Right lobe of liver (tissue), 4 donors: ENCODE measurements at regions not wholly inside any gene's neighbourhood (a gene's known extent, or its start where the extent isn't known, plus 50 kb on each side); places are given as distances from the start of the nearest gene placed in this dataset.

Source experiments
- POLR2A ChIP-seq: fragments of 450-650 bp; IDR thresholded peaks from one replicate; pipeline ENCODE4 v1.6.1; 2017; ENCODE audit warnings: antibody characterized with exemption, mild to moderate bottlenecking
- TF ChIP-seq, protein P1 (sequence below), 4 donors: fragments of 200-600 bp in 3 of 4; fragments of 450-650 bp in 1 of 4; IDR thresholded peaks; one replicate each; pipeline versions ENCODE4 v1.5.1 to v1.8.0; 2016 to 2022; ENCODE audit warnings: antibody characterized with exemption in 4 of 4, mild to moderate bottlenecking in 2 of 4
- donor health status: DM: no; HTN: no; CAD: no.
- donor health status: DM: no; HTN: no; CAD: no.
- donor health status: DM: no; HTN: yes; CAD: no.

DNA sequence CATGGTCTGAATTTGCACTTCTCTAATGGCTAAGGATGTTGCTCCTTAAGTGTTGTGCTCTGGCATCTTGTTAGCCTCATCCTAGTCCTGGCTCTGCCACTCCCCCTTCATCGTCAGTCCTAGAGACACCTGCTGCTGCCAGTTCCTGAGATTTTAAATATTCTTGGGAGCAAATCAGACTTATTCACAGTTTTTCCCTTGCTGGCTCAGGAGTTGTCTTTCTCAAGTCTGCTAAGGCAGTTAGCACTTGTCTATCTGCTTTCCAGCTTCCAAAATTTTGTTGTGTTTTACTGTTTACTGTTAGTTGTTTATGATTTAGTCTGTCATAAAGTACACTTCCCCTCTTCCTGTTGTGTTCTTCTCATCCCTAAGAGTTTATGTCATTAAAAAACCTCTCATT is 201.0 kb downstream of the KIF26A start:
- TF ChIP-seq, protein P1, sequence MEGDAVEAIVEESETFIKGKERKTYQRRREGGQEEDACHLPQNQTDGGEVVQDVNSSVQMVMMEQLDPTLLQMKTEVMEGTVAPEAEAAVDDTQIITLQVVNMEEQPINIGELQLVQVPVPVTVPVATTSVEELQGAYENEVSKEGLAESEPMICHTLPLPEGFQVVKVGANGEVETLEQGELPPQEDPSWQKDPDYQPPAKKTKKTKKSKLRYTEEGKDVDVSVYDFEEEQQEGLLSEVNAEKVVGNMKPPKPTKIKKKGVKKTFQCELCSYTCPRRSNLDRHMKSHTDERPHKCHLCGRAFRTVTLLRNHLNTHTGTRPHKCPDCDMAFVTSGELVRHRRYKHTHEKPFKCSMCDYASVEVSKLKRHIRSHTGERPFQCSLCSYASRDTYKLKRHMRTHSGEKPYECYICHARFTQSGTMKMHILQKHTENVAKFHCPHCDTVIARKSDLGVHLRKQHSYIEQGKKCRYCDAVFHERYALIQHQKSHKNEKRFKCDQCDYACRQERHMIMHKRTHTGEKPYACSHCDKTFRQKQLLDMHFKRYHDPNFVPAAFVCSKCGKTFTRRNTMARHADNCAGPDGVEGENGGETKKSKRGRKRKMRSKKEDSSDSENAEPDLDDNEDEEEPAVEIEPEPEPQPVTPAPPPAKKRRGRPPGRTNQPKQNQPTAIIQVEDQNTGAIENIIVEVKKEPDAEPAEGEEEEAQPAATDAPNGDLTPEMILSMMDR (IDR thresholded peaks at IDR 0.05) = no peak
- no peak for TF ChIP-seq POLR2A
